ENCODE measurements at regions not wholly inside any gene's neighbourhood (a gene's known extent, or its start where the extent isn't known, plus 50 kb on each side); places are given as distances from the start of the nearest gene placed in this dataset.

DNA sequence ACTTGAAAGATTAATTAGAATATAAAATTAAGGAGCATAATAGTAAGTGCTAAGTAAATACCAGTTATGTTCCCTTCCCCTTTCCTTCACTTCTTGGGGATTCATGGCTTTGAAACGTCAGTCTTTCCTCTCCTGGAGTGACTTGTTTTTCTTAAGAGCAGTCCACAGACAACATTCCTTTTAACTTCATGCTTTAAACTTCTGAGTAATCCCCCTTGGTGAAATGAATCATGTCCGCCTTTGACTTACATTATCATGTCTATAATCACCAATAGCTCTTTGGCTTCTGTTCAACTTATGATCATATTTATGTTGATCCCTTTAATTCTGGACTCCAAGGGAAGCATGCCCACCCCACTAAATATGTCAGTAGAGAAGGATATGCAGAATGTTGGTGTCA lies 1012.1 kb upstream of the SLIT2 start:
- no peaks in the 10 kb centered on the region for H3K36me3 Mint-ChIP-seq (ENCODE audit: insufficient read depth, unreplicated experiment)
- Histone ChIP-seq H3K4me3 (ENCODE audit: low read depth, low read length) (no peak overlapping the region), H3K27me3 (replicated peaks; ENCODE audit: control insufficient read depth, insufficient read depth, low read length) (no peaks in the 10 kb centered on the region), H3K36me3 (ENCODE audit: control insufficient read depth, insufficient read depth, low read length) (no peaks in the 10 kb centered on the region), H3K9me3 (no peaks in the 10 kb centered on the region), H3K4me1 (no peaks in the 10 kb centered on the region)
- peaks cover 7% of the 10 kb centered on the region for H3K4me1 Mint-ChIP-seq (ENCODE audit: low read depth, unreplicated experiment)
- intact Hi-C loops (cut with micrococcal nuclease; ENCODE audit: unreplicated experiment) = no loop called here
- no peak overlapping the region for H3K27ac Mint-ChIP-seq (ENCODE audit: unreplicated experiment)
- H3K27me3 Mint-ChIP-seq (ENCODE audit: insufficient read depth, unreplicated experiment) = peaks cover 2% of the 10 kb centered on the region
- H3K9me3 Mint-ChIP-seq (ENCODE audit: unreplicated experiment) = no peaks in the 10 kb centered on the region
- DNase-seq = no peak
- ChIA-PET POLR2A (no interaction called here), CTCF (no interaction called here)
- TF ChIP-seq, protein P1, sequence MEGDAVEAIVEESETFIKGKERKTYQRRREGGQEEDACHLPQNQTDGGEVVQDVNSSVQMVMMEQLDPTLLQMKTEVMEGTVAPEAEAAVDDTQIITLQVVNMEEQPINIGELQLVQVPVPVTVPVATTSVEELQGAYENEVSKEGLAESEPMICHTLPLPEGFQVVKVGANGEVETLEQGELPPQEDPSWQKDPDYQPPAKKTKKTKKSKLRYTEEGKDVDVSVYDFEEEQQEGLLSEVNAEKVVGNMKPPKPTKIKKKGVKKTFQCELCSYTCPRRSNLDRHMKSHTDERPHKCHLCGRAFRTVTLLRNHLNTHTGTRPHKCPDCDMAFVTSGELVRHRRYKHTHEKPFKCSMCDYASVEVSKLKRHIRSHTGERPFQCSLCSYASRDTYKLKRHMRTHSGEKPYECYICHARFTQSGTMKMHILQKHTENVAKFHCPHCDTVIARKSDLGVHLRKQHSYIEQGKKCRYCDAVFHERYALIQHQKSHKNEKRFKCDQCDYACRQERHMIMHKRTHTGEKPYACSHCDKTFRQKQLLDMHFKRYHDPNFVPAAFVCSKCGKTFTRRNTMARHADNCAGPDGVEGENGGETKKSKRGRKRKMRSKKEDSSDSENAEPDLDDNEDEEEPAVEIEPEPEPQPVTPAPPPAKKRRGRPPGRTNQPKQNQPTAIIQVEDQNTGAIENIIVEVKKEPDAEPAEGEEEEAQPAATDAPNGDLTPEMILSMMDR (IDR thresholded peaks at IDR 0.05; ENCODE audit: insufficient read depth in 1 of 2, low read depth in 1 of 2, low read length in 1 of 2, severe bottlenecking in 1 of 2, unreplicated experiment in 1 of 2) = no peak
- H3K4me3 Mint-ChIP-seq (ENCODE audit: unreplicated experiment) = no peak overlapping the region
- BruUV-seq (replicated peaks) = no TSS peak

DNA sequence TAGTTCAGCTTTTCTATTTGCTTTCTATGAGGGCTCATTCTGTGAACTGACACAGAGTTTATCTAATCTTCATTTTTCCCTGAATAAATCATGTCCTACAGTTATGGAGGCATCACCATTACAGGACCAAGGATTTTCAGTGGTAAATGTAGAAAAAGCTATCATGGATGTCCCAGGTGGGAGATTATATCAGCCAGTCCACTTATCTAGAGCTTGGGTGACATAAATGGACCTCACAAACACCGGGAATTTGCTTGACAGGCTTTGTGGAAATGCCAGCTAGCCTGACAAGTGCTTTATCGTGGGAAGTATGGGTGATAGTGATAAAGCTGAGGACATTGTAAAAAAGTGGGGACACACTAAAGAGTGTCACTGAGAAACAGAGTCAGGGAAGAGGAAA lies 1015.2 kb upstream of the SLIT2 start:
- Mint-ChIP-seq H3K4me1 (ENCODE audit: low read depth, unreplicated experiment) (peaks cover under 1% of the 10 kb centered on the region), H3K27me3 (ENCODE audit: insufficient read depth, unreplicated experiment) (no peaks in the 10 kb centered on the region), H3K36me3 (ENCODE audit: insufficient read depth, unreplicated experiment) (no peaks in the 10 kb centered on the region), H3K4me3 (ENCODE audit: unreplicated experiment) (no peak overlapping the region), H3K9me3 (ENCODE audit: unreplicated experiment) (no peaks in the 10 kb centered on the region), H3K27ac (ENCODE audit: unreplicated experiment) (no peak overlapping the region)
- ChIA-PET CTCF (no interaction called here), POLR2A (no interaction called here)
- no peaks in the 10 kb centered on the region for H3K4me1 ChIP-seq
- H3K4me3 ChIP-seq (ENCODE audit: low read depth, low read length) = no peak overlapping the region
- no peaks in the 10 kb centered on the region for H3K36me3 ChIP-seq (ENCODE audit: control insufficient read depth, insufficient read depth, low read length)
- no peak for DNase-seq
- intact Hi-C loops (cut with micrococcal nuclease; ENCODE audit: unreplicated experiment) = no loop called here
- no peaks in the 10 kb centered on the region for H3K27me3 ChIP-seq (replicated peaks; ENCODE audit: control insufficient read depth, insufficient read depth, low read length)
- TF ChIP-seq, protein P1 (IDR thresholded peaks at IDR 0.05; ENCODE audit: insufficient read depth in 1 of 2, low read depth in 1 of 2, low read length in 1 of 2, severe bottlenecking in 1 of 2, unreplicated experiment in 1 of 2) = no peak
- H3K9me3 ChIP-seq = no peaks in the 10 kb centered on the region
- no TSS peak for BruUV-seq (replicated peaks)

DNA sequence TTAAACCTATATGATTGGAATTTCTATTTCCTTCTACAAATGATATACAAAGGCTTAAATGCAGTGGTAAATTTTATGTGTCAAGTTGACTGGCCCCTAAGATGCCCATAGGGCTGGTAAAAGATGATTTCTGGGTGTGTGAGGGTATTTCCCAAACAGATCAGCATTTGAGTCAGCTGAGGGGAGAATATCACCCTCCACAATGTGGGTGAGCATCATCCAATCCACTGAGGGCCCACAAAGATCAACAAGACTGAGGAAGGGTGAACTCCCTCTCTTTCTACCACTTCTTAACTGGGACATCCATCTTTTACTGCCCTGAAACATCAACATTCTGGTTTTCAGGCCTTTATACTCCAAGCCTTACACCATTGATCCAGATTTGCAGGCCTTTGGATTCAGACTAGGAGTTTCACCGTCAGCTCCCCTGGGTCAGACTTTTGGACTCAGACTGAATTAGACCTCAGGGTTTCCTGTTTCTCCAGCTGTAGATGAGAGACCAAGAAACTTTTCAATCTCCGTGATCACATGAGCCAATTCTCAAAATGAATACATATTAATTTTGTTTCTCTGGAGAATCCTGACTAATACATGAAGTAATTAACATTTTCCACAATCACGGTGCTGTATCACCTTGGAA lies 1020.7 kb upstream of the SLIT2 start:
- CTCF ChIA-PET = no interaction called here
- DNase-seq = no peak

More for the DNA sequence above, 1020.7 kb upstream of the SLIT2 start:
- H3K4me1 ChIP-seq = no peaks in the 10 kb centered on the region
- Mint-ChIP-seq H3K36me3 (ENCODE audit: insufficient read depth, unreplicated experiment) (no peaks in the 10 kb centered on the region), H3K4me3 (ENCODE audit: unreplicated experiment) (no peak overlapping the region), H3K9me3 (ENCODE audit: unreplicated experiment) (no peaks in the 10 kb centered on the region), H3K4me1 (ENCODE audit: low read depth, unreplicated experiment) (no peaks in the 10 kb centered on the region), H3K27ac (ENCODE audit: unreplicated experiment) (no peak overlapping the region), H3K27me3 (ENCODE audit: insufficient read depth, unreplicated experiment) (no peaks in the 10 kb centered on the region)
- POLR2A ChIA-PET = no interaction called here
- TF ChIP-seq, protein P1 (IDR thresholded peaks at IDR 0.05; ENCODE audit: insufficient read depth in 1 of 2, low read depth in 1 of 2, low read length in 1 of 2, severe bottlenecking in 1 of 2, unreplicated experiment in 1 of 2) = no peak
- intact Hi-C loops (cut with micrococcal nuclease; ENCODE audit: unreplicated experiment) = no loop called here
- H3K27me3 ChIP-seq (replicated peaks; ENCODE audit: control insufficient read depth, insufficient read depth, low read length) = no peaks in the 10 kb centered on the region
- no TSS peak for BruUV-seq (replicated peaks)
- no peaks in the 10 kb centered on the region for H3K9me3 ChIP-seq
- no peaks in the 10 kb centered on the region for H3K36me3 ChIP-seq (ENCODE audit: control insufficient read depth, insufficient read depth, low read length)
- H3K4me3 ChIP-seq (ENCODE audit: low read depth, low read length) = no peak overlapping the region

Measured in Caco-2 (cell line).